Kidney epithelial cell (primary cell): ENCODE measurements at regions not wholly inside any gene's neighbourhood (a gene's known extent, or its start where the extent isn't known, plus 50 kb on each side); places are given as distances from the start of the nearest gene placed in this dataset.

ENCODE experiments used
- DNase-seq: peaks from one replicate; pipeline ENCODE4 v3.0.0-alpha.2; 2010; ENCODE audit warnings: low read depth
- H3K27me3 ChIP-seq: 2 replicates; pipeline ENCODE4 v1.6.0; 2011; ENCODE audit warnings: low read length; ENCODE audit not compliant: control insufficient read depth, insufficient read depth
- H3K36me3 ChIP-seq: 2 replicates; pipeline ENCODE4 v1.5.1; 2011; ENCODE audit warnings: low read length; ENCODE audit not compliant: control insufficient read depth, insufficient read depth
- H3K4me3 ChIP-seq: 2 replicates; pipeline ENCODE4 v1.5.1; 2011; ENCODE audit warnings: low read depth, mild to moderate bottlenecking, control low read depth, low read length
- CTCF ChIP-seq: IDR thresholded peaks from 2 replicates; pipeline ENCODE4 v1.5.1; 2011; ENCODE audit warnings: mild to moderate bottlenecking, moderate library complexity, low read length, control low read depth, inconsistent platforms; ENCODE audit not compliant: insufficient read depth, poor library complexity, severe bottlenecking

GRCh38 chr7:46559194-46559832 lies 638.2 kb upstream of the IGFBP3 start:
- no peak for TF ChIP-seq CTCF
- Histone ChIP-seq H3K27me3 (no peaks in the 10 kb centered on the region), H3K4me3 (no peak overlapping the region), H3K36me3 (no peaks in the 10 kb centered on the region)
- DNase-seq: no peak

- Histone ChIP-seq H3K27me3 (no peaks in the 10 kb centered on the region), H3K36me3 (no peaks in the 10 kb centered on the region), H3K4me3 (no peak overlapping the region)
- no peak for TF ChIP-seq CTCF
- DNase-seq: peak; percentile 39
These were observed 637.6 kb upstream of the IGFBP3 start for GRCh38 chr7:46558482-46559193.

- DNase-seq: no peak
- no peak overlapping the region for H3K4me3 ChIP-seq
- no peak for TF ChIP-seq CTCF
These were observed 636.7 kb upstream of the IGFBP3 start for GRCh38 chr7:46557781-46558180.

GRCh38 chr7:46557295-46557711 lies 636.2 kb upstream of the IGFBP3 start:
- DNase-seq: peak; percentile 61
- Histone ChIP-seq H3K4me3 (no peak overlapping the region), H3K36me3 (no peaks in the 10 kb centered on the region), H3K27me3 (no peaks in the 10 kb centered on the region)
- TF ChIP-seq CTCF: no peak

More at GRCh38 chr7:46557781-46558180, 636.7 kb upstream of the IGFBP3 start:
- Histone ChIP-seq H3K27me3 (no peaks in the 10 kb centered on the region), H3K36me3 (no peaks in the 10 kb centered on the region)

- H3K27me3 ChIP-seq: no peaks in the 10 kb centered on the region
- no peak for TF ChIP-seq CTCF
- no peaks in the 10 kb centered on the region for H3K36me3 ChIP-seq
- DNase-seq: peak; percentile 51
- H3K4me3 ChIP-seq: no peak overlapping the region
These were observed 633.8 kb upstream of the IGFBP3 start for GRCh38 chr7:46554688-46555422.
